MV-4-11 (cell line): ENCODE measurements at regions not wholly inside any gene's neighbourhood (a gene's known extent, or its start where the extent isn't known, plus 50 kb on each side); places are given as distances from the start of the nearest gene placed in this dataset.

Experiments used
- DNase-seq: peaks from one replicate; lab custom pipeline; 2025; lab: John Stamatoyannopoulos, UW

GRCh38 chr2:550860-551567 is 126.2 kb downstream of the TMEM18 start:
- DNase-seq = no peak

- no peak for DNase-seq
Measured at GRCh38 chr2:545711-546650, 131.2 kb downstream of the TMEM18 start.

GRCh38 chr2:545228-545627 is 132.0 kb downstream of the TMEM18 start:
- DNase-seq = no peak

DNA sequence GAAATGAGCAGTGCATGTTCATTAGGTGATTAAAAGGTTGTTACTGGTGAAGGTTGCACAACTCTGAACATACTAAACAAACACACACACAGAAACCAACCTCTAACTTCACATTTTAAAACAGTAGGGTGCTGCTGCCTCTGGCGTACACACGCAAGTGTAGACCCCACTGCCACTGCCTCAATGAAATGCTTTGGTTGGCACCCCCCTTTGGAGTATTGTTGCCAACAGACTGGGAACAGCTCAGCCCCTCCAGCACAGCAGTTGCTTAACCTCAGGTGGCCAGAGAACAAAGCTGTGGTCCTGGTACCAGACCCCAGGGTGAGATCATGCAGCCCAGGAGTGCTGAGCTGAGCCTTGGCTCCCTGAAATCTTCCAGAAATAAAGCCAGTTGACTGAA is 138.6 kb downstream of the TMEM18 start:
- DNase-seq = no peak

GRCh38 chr2:535222-535621 is 142.0 kb downstream of the TMEM18 start:
- DNase-seq = no peak

DNA sequence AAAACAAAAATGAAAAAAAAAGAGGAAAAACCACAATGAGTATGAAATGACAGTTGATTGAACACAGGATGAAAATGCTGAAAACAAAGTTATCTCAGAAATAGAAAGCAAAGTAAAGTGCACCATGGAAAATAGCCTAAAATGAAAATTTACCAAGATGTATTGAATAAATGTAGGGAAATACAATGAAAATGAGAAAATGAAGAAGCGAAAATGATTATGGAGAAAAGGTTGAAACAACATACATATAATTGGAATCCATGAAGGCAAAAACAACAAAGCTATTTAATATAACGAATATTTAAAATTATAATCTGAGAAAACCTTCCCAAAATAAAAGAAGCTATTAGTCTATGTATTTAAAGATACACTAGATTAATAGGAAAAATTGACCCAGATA is 147.4 kb downstream of the TMEM18 start:
- DNase-seq = no peak

- peak; percentile 6 for DNase-seq
Measured at GRCh38 chr2:529424-529823, 147.8 kb downstream of the TMEM18 start.

DNA sequence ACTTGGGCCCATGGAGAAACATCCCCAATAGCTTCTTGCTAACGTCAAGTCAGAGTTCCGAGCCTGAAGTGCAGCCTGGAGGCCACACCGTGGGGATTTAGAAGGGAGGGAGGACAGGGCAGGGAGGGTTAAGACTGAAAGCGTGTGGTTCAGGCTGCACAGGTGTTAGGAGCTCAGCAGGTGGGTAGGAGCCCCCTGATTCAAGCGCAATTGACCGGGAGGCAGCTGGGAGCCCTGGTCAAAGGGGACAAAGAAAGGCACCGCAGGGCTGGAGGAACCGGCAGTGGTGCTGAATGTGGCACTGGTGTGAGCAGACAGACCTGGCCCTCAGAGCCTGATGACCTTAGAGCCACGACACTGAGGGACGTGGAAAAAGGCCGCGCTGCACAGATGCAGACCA is 149.6 kb downstream of the TMEM18 start:
- DNase-seq = no peak

DNA sequence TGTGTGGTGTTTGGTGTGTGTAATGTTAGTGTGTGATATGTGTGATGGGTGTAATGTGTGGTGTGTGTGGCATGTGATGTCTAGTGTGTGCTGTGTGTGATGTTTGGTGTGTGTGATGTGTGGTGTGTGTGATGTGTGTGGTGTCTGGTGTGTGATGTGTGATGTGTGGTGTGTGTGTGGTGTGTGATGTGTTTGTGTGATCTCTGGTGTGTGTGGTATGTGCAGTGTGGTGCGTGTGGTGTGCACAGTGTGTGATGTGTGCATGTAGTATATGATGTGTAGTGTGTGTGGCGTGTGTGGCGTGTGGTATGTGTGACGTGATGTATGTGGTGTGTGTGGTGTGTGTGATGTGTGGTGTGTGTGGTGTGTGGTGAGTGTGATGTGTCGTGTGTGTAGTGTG is 150.3 kb downstream of the TMEM18 start:
- no peak for DNase-seq

GRCh38 chr2:525611-526010 is 151.6 kb downstream of the TMEM18 start:
- DNase-seq = no peak

GRCh38 chr2:525021-525420 is 152.2 kb downstream of the TMEM18 start:
- no peak for DNase-seq

DNA sequence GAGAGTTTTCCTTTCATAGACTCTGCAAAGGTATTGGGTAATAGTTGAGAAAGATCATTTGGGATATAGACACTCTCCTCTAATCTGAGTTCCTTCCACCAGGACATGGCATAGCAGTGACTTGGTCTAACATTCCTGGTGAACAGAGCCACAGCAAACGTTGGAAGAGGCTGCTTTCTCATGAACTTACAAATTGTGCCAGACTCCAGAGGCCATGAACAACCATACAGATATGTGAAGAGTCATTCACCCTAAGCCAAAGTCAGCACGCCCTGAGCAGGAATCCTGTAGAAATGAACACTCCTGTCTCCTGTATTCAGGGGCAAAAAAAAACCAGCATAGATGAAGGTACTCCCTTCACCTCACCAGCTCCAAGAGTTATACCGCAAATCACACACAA is 152.8 kb downstream of the TMEM18 start:
- DNase-seq = no peak

GRCh38 chr2:523698-524270 is 153.4 kb downstream of the TMEM18 start:
- no peak for DNase-seq

- no peak for DNase-seq
Measured at GRCh38 chr2:522776-523175, 154.4 kb downstream of the TMEM18 start.

DNA sequence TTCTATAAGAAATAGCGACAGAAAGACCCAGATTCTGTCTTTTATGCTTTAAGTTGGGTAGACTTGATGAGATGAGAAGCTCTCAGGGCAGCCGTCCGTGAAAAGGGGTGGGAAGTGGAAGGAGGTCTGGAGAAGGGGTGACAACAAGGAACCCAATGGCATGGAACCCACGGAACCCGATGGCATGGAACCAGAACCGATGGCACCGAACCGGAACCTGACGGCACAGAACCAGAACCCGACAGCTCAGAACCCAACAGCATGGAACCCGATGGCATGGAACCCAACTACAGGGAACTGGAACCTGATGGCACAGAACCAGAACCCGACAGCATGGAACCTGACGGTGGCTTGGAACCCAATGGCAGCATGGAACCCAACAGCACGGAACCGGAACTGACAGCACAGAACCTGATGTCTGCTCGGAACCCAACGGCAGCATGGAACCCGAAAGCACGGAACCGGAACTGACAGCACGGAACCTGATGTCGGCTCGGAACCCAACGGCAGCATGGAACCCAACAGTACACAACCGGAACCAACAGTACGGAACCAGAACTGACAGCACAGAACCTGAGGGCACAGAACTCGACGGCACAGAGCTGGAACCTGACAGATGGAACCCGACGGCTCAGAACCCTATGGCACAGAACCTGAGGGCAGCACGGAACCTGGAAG is 155.2 kb downstream of the TMEM18 start:
- DNase-seq = no peak

- DNase-seq = no peak
Measured at GRCh38 chr2:520663-521340, 156.4 kb downstream of the TMEM18 start.

GRCh38 chr2:516944-517343 is 160.3 kb downstream of the TMEM18 start:
- DNase-seq = no peak

- DNase-seq = no peak
Measured at GRCh38 chr2:516131-516530, 161.1 kb downstream of the TMEM18 start.

DNA sequence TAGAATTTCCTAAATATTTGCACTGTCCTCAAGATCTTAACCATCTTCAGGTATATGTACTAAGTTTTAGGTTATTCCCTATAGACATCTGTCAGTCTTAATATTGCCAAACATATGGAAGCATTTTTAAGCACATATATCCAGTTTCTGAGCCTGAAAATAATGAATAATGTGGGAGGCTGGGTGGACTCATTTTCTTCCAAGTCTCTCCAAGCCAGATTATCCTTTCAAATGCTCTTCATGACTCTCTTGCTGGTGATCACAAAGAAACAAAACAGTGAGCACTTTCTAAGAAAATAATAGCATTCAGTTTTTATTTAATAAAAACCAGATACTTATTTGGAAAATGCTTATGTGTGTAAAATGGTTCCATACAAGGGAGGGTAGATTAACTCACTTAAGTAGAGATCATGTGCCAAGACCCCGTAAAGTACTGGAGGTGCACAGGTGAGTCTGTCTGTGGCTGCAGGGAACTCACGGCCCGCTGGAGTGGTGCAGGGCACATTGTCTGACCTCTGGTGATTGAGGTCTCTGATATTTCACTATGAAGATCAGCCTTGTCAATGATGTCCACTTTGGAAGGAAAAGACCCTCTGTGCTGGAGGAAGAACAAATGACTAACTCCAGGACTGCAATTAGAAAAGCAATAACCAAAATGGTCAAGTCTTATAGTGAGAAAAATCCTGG is 161.6 kb downstream of the TMEM18 start:
- no peak for DNase-seq

DNA sequence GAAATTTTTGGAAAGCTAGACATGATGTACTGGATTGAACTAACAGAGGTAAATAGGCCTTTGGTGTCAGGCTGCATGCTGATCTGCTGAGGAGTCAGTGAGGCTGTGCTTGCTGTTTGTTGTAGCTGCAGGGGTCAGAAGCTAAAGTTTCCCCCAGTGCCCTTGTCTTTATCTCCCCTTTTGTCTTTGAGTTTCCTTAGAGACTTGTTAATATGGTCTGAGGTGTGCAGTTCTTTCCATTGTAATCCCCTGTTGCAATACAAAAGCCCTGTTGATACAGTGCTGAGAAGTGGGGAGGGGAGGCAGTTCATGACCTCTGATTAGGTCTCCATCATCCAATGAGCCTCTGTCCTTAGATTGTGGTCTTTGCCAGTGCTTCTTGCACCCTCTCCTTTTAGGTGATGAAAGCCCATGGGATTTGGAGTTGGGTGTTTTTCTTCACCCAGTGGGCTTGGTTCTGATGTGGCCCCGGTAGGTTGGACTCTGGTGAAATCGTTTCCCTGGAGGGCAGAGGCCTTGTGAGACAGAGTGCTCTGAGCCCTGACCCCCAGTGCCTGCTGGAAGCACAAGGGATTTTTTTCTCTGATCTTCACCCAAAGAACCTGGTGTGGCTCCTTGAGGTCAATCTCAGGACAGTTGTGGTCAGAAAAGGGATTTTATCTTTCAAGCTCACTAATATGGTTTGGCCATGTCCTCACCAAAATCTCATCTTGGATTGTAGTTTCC is 163.1 kb downstream of the TMEM18 start:
- DNase-seq = no peak

GRCh38 chr2:510839-511238 is 166.4 kb downstream of the TMEM18 start:
- no peak for DNase-seq
